Neural crest cell (in vitro differentiated cells): ENCODE measurements at regions not wholly inside any gene's neighbourhood (a gene's known extent, or its start where the extent isn't known, plus 50 kb on each side); places are given as distances from the start of the nearest gene placed in this dataset.

Experiments used
- DNase-seq: peaks from one replicate; pipeline ENCODE4 v3.0.0; 2021; ENCODE audit warnings: low read depth, mixed read lengths, low spot score
- H3K27ac Mint-ChIP-seq: one replicate; pipeline ENCODE4 v1.8.0; 2021; ENCODE audit warnings: mild to moderate bottlenecking, mixed read lengths; ENCODE audit not compliant: unreplicated experiment
- H3K27me3 Mint-ChIP-seq: 2 replicates; pipeline ENCODE4 v1.8.0; 2021; ENCODE audit warnings: low read depth, mild to moderate bottlenecking, mixed read lengths
- H3K36me3 Mint-ChIP-seq: 2 replicates; pipeline ENCODE4 v1.8.0; 2021; ENCODE audit warnings: low read depth, mild to moderate bottlenecking, mixed read lengths
- H3K4me1 Mint-ChIP-seq: 2 replicates; pipeline ENCODE4 v1.8.0; 2021; ENCODE audit warnings: mixed read lengths
- H3K4me3 Mint-ChIP-seq: one replicate; pipeline ENCODE4 v1.8.0; 2021; ENCODE audit warnings: mild to moderate bottlenecking, mixed read lengths
- H3K9me3 Mint-ChIP-seq: 2 replicates; pipeline ENCODE4 v1.8.0; 2021; ENCODE audit warnings: mixed read lengths
- TF ChIP-seq, protein P1 (sequence below): fragments of 200-600 bp; sonication (generic); conservative IDR thresholded peaks from 2 replicates; pipeline ENCODE4 v1.5.0; 2021; ENCODE audit warnings: antibody characterized with exemption, mild to moderate bottlenecking

DNA sequence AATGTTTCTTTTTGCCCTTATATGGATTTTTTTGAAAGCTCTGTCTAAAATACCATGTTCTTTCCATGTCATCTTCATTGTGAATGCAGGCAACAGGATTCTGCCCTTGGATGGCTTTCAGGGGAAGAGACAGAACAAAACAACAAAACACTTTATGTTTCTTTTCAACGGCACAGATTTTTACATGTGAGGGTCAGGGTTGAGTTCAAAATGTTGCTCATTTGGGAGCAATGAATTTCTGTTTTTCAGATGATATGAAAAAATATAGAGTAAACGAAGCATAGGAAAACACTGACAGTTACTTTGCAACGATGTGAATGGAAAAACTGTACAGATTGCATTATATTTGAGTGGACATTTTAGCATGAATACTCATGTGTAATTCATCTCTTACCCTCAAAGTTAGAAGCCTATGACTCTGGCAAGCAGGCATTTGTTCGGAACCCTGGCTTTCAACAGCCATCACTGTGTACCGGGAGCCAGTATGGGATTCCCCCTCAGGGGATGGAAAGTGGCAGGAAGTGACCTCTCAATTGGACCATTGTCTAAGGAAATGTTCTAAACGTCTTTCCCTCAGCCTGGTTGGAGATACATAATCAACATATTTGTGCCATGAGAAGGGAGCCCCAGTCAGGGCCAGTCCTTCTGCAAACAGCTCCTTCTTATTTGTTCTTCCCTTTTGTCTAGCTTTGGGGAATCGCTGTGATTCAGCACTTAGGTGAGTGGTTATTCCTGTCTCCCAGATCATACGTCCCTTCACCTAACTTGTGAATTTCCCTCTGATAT is 153.9 kb upstream of the MEF2C start:
- Mint-ChIP-seq H3K36me3 (peaks cover 2% of the 10 kb centered on the region), H3K27me3 (no peaks in the 10 kb centered on the region), H3K4me3 (peak overlapping the region; percentile 77), H3K4me1 (peaks cover 51% of the 10 kb centered on the region), H3K9me3 (peaks cover 2% of the 10 kb centered on the region), H3K27ac (peak overlapping the region; percentile 82)
- peak; percentile 47 for DNase-seq
- TF ChIP-seq, protein P1, sequence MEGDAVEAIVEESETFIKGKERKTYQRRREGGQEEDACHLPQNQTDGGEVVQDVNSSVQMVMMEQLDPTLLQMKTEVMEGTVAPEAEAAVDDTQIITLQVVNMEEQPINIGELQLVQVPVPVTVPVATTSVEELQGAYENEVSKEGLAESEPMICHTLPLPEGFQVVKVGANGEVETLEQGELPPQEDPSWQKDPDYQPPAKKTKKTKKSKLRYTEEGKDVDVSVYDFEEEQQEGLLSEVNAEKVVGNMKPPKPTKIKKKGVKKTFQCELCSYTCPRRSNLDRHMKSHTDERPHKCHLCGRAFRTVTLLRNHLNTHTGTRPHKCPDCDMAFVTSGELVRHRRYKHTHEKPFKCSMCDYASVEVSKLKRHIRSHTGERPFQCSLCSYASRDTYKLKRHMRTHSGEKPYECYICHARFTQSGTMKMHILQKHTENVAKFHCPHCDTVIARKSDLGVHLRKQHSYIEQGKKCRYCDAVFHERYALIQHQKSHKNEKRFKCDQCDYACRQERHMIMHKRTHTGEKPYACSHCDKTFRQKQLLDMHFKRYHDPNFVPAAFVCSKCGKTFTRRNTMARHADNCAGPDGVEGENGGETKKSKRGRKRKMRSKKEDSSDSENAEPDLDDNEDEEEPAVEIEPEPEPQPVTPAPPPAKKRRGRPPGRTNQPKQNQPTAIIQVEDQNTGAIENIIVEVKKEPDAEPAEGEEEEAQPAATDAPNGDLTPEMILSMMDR = no peak

DNA sequence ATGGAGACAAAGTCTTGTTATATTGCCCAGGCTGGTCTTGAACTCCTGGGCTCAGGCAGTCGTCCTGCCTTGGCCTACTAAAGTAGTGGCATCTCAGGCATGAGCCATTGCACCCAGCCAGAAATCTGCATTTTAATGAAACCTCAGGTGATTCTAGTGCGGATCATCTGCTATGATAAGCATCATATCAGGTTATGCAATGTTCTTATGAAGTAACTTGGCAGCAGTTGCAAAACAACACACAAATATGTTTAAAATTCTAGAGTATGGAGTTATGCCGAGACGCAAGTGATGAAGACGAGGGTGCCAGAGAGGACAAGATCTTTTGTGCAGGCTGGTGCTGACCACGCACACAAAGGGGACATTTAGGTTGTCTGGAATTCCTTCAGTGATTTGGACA is 153.2 kb upstream of the MEF2C start:
- Mint-ChIP-seq H3K27me3 (no peaks in the 10 kb centered on the region), H3K4me1 (peaks cover 44% of the 10 kb centered on the region), H3K36me3 (peaks cover 2% of the 10 kb centered on the region), H3K4me3 (peak overlapping the region; percentile 77), H3K27ac (peak overlapping the region; percentile 82), H3K9me3 (peaks cover 2% of the 10 kb centered on the region)
- TF ChIP-seq, protein P1 = no peak
- no peak for DNase-seq

DNA sequence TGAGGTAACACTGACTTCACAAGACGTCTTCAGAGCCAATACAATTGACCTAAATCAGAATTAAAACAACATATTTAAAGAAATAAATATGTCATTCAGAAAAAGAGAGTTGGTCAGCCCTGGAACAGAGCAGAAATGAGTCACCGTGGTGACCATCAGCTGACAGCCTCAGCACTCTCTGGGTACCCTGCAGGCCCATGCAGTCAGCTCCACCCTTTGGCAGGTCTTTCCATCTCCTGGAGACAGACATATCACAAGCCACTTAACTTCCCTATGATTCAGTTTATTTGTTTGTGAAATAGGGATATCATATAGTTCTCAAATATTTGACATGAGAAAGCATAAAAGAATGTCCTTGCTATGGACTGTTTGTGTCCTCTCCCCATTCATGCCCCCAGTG is 151.6 kb upstream of the MEF2C start:
- H3K4me3 Mint-ChIP-seq = no peak overlapping the region
- TF ChIP-seq, protein P1 = no peak
- peaks cover 41% of the 10 kb centered on the region for H3K4me1 Mint-ChIP-seq
- DNase-seq = no peak
- no peaks in the 10 kb centered on the region for H3K27me3 Mint-ChIP-seq
- H3K27ac Mint-ChIP-seq = peak overlapping the region; percentile 13
- peaks cover 2% of the 10 kb centered on the region for H3K9me3 Mint-ChIP-seq
- peaks cover 2% of the 10 kb centered on the region for H3K36me3 Mint-ChIP-seq

DNA sequence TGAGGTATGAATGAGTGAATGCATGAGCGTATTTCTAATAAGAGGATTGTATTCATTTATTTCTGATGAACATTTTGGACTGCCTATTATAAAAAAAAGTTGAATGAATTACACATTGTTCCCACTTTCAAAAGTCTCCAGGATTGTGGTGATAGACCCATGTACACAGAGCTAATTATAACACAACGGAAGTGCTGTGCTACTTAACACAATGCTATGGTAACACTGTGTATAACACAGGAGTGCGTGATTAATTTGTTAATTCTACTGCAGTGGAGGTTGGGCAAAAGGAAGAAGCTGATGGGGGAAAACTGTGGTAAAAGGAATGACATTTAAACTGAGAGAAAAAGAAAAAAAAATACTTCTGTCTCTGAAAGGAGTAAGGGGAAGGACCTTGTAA is 147.8 kb upstream of the MEF2C start:
- Mint-ChIP-seq H3K4me1 (peaks cover 9% of the 10 kb centered on the region), H3K27ac (no peak overlapping the region), H3K36me3 (peaks cover 9% of the 10 kb centered on the region), H3K27me3 (no peaks in the 10 kb centered on the region), H3K4me3 (no peak overlapping the region), H3K9me3 (peaks cover 8% of the 10 kb centered on the region)
- TF ChIP-seq, protein P1 = no peak
- DNase-seq = no peak

DNA sequence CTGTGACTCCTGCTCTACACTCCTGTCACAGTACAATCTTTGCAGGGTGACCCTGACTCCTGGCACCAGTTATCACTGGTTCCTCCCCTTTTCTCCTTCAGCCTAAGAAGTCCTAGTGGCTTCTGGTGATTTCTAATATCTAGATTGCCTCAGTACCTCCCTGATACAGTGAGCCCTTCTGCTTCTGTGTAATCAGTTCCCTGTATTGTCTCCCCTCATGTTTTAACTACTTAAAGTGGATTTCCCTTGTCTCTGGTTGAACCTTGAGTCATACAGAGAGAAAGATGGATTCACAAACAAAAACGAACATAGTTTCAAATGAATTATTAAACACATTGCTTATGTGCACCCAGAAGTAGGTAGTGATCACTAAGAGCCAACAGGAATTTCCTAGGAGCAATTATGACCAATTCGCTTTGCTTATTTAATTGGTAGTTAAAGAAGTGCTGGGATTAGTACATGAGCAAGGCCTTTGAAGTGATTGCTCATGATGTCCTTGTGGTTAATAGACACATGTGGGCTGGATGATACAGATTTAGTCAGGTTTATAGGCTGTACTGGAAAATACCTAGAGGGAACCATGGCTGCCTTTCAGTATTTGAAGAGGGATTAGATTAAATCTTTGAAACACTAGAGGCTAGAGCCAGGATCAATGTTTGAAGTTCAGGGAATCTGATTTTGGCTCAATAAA is 145.8 kb upstream of the MEF2C start:
- no peak for DNase-seq
- TF ChIP-seq, protein P1 = no peak
- Mint-ChIP-seq H3K9me3 (peaks cover 9% of the 10 kb centered on the region), H3K36me3 (peaks cover 13% of the 10 kb centered on the region), H3K27me3 (no peaks in the 10 kb centered on the region), H3K27ac (no peak overlapping the region), H3K4me3 (no peak overlapping the region), H3K4me1 (peaks cover 9% of the 10 kb centered on the region)
